Left forelimb (tissue), 1 donor: ENCODE measurements at regions not wholly inside any gene's neighbourhood (a gene's known extent, or its start where the extent isn't known, plus 50 kb on each side); places are given as distances from the start of the nearest gene placed in this dataset.
"Not testable (repeated sequence)": the region's sequence is repeated elsewhere in the genome, so short reads cannot be mapped to it uniquely, and the experiment has no call there.

ENCODE experiments used
- DNase-seq: peaks from one replicate; pipeline ENCODE4 v3.0.0-alpha.2; 2018; ENCODE audit warnings: low spot score

DNA sequence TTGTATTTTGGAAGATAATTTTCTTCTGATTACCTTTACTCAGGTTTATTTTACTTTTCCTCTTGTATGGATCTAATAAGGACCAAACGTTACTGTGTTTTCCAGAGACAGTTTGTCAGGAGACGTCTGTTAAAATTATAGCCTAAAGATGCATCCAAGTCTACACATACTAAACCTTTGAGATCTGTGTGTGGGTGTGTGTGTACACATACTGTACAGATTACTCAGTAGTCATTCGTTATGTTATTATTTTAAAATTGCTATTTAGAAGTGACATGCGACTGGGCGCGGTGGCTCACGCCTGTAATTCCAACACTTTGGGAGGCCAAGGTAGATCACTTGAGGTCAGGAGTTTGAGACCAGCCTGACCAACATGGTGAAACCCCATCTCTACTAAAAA lies 51.6 kb upstream of the CNTLN start:
- no peak for DNase-seq

DNA sequence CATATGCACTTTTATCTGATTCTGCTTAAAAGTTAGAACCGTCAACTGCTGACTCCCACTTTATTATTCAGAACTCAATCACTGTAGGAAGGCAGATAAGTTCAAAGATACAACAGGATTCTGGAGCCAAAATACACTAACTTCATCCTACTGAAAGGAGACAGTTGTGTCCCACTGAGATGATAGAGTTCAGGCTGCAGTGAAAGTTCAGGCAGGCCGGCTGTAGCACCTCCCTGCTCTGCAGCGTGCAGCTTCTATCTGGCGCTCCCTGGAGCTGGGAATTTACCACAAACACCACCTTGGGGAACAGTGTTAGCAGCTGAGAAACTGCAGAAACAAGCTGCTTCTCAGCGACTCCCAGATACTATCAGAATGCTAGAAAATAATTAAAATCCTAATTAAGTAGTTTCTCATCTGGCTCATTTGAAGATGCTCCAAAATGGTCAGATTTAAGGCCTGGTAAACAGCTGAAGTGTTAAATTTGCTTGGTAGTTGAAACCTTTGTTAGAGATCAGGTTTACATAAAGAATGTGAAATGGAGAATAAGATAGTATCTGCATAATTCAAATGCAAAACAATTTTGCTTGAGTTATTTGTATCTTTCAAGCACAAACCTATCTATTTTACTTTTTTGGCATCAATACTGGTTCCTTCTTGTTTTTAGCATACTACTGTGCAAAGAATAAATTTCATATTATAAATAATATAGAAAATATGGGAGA lies 52.3 kb upstream of the CNTLN start:
- DNase-seq = peak; percentile 65

DNA sequence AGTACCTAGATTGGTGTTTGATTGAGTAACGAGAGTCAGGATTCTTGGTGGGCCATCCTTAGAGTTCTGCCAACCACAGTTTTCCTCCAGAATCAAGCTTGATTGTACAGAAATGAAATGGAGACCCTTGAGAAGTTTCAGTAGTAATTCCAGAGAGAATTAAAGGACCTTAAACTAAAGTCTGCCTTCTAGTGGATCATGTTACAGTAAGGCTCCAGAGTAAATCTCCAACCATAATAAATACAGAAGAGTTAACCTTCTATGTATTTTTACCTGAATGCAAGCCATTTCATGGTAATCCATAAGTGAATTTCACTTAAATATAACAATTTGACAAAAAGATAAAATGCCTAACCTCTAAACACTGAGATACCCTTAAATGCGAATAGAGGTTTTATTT lies 53.0 kb upstream of the CNTLN start:
- DNase-seq = no peak

DNA sequence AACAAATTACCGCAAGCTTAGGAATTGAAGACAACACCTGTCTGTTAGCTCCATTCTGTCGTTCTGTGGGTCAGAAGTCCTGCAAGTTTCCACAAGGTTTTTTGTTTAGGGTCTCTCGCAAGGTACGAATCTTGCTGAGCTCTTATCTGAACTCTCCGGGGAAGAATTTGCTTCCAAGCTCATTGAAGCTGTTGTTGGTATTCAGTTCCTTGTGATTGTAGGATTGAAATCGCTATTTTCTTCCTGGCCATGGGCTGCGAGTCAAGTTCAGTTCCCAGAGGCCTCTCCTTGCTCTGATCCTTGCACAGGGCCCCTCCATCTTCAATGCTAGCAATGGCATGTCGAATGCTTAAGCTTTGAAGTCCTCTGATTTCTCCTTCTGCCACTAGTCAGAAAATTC lies 53.5 kb upstream of the CNTLN start:
- DNase-seq = no peak

DNA sequence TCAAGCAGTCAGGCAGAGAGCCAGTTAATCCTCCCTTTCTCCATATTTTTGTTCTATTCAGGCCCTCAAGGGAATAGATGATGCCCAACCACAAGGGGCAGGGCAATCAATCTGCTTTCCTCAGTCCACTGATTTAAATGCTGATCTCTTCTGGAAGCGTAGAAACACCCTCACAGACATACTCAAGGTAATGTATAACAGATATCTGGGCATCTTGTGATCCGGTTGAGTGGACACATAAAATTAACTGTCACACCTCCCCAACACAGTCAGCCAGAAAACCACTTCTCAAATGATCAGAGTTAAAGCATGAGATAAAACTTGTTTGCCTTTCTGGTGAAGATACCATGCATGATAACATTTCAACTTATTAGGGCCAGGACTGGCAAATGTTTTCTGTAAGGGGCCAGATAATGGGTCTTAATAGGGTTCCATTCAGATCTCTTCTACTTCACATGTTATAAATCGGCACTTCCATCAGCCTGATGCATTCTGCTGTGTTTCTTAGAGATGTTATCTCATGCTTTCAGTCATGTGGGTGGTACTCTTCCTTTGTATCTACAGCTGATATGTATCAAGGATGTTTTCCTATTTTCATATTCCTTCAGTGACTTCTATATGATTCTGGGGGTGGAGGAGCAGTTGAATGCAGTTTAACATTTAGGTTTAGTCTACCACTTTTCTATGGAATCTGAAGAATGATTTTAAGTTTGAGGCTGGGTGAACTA lies 58.9 kb upstream of the CNTLN start:
- DNase-seq = no peak

DNA sequence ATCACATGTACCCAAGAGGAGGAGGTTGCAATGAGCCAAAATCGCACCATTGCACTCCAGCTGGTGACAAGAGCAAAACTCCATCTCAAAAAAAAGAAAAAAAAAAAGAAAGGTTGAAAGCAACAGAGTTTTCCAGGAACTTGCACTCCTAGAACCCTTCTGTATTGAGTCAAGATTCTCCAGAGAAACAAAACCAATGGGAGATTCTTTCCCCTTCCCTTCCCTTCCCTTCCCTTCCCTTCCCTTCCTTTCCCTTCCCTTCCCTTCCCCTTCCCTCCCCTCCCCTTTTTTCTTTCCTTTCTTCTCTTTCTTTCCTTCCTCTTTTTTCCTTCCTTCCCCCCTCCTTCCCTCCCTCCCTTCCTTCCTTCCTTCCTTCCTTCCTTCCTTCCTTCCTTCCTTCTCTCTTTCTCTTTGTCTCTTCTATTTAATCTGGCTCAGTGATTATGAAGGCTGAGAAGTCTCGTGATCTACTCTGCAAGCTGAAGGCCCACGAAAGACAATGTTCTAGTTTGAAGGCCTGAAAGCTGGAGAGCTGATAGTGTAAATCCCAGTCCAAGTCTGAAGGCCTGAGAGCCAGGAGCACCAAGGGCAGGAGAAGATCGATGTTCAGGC lies 59.6 kb upstream of the CNTLN start:
- DNase-seq = no peak

DNA sequence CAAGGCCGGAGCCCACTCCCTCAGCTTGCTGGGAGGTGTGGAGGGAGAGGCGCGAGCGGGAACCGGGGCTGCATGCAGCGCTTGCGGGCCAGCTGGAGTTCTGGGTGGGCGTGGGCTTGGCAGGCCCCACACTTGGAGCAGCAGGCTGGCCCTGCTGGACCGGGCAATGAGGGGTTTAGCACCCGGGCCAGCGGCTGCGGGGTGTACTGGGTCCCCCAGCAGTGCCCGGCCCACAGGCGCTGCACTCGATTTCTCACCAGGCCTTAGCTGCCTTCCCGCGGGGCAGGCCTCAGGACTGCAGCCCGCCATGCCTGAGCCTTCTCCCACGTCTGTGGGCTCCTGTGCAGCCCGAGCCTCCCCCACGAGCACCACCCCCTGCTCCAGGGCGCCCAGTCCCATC lies 62.3 kb upstream of the CNTLN start:
- DNase-seq = not testable (repeated sequence)

DNA sequence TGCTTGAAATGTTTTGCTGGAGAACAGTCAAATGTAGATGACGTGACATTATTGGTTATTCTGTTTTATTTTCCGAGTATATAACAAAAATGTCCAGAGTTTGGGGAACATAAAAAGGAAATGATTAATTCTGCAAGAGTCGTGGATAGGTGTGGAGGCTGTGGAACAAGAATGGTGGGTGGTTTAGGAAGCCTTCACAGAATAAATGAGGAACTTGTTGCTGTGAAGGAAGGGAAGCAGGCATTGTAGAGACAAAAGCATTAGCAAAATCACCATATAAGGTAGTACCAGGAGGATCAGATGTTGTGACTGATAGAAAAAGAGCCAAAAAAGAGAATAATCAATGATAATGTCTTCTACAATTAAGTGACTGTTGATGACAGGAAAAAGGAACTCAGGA lies 66.2 kb upstream of the CNTLN start:
- no peak for DNase-seq

DNA sequence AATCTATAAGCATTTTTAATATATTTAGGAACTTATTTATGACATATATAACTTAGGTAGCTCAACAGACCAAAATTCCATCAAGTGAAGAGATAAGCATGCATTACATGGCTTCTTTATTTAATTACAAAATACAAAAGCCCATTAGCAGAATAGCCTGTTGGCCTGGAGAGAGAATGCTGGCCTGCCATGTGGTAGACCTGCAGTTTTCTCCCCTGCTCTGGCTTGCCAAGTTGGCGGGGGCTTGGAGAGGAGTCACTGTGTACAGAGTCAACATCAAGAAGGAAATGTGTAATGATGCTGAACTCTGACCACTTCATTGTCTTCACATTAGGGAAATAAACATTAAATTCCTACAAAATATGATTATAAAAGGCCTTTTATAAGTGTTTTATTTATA lies 69.8 kb upstream of the CNTLN start:
- no peak for DNase-seq

DNA sequence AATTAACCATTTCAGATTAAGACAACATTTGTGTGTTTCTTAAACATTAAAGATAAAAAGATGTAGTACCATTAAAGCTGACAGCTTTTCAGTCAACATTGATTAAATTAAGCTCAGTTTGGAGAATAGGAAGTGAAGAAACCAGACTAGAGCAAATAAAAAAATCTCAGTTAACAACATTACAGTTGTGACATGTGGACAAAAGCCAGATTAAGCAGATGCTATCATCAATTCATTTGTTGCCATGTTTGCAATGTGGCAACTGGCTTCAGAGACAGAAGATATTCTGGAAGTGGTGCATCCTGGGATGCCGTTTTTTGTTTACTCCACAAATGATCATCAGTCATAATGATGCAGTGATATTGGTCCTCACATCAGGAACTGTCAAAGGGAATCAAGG lies 70.3 kb upstream of the CNTLN start:
- DNase-seq = no peak

DNA sequence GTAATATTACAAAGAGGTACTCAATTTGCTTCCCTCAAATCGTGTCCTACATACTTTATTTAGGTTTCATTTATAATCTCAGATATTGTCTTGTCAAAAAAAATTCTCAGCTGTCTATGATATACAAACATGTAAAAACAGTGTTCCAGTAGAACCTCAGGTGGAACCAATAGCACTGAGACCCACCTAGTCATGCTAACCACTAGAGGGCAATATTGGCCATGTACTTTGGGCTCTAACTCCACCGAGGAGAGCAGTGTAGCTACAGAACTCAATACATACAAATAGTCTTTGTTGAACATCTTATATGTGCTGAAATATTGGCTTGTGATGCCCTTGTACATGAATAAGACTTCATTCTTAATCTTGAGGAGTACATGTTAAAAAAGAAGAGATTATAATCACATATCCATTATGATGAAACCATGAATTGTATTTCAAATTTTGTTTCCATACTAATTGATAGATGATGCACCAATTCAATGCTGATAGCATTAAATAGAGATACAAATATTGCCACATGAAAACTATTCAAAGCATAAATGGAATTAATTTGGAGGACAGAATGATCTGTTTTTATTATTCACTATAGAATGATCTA lies 71.2 kb upstream of the CNTLN start:
- no peak for DNase-seq

DNA sequence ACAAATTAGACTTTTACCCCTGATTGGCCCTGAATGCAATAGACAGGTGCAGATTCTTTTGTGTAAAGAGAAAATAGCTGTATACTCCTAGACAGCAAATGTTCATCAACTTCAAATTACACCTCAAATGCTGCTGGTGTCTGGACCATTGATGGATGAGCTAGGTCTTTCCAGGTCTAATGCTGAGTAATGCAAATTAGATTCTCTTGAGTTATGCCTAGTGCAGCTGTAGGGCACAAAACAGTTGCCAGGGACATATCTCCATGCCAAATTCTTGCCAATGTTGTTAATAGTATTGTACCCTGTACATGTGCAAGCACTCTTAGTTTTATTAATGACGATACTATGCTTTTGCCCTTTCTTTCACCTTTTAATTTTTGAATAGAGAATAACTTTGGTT lies 72.3 kb upstream of the CNTLN start:
- no peak for DNase-seq

DNA sequence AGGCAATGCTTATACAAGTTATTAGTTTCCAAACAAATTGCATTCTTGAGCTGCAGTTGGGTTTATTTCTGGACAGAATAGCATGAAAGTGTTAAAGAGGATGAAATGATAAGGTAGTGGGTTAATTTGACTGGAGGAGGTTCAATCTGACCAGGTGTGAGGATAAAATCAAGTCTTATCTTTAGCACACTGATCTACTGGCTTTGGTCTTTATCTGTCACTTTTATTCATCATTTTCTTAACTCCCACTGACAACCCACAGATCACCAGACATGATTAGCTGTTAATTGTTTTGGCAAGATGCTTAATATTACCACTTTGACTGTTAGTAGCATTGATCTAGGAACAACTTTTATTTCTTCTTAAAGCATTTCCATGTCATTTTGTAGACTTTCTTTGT lies 74.4 kb upstream of the CNTLN start:
- no peak for DNase-seq

DNA sequence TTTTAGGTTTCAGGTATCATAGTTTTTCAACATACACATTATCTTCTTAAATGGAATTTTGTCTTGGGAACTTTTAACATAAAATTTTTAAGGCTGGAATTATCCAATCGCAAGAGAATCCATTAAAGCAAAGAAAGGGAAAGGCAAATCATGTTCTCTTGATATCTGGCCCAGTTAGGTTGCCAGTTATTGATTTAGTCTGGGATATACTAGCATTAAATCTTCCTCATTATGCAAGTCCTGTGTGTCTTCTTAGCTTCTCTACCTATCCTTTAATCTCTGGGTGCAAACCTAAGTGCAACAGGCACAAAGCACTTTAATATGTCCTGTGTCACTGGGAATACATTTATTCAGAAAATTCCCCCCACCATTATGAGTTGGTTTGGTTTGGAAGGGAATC lies 75.4 kb upstream of the CNTLN start:
- no peak for DNase-seq

DNA sequence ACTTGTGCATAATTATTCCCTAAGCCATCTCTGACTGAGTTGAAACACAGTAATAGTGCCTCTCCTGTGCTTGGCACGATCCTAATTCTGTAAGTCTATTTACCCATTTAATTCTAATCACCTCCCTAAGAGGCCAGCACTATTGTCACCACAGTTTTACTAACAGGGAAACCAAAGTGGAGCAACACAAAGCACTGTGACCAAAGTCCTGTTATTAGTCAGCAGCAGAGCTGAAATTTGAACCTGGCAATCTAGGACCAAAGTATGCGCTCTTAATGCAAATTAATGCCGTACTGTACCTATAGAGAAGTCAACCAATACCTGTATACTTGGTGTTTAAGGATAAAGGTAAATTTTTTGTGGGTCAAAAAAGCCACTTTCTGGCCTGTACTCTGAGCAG lies 77.1 kb upstream of the CNTLN start:
- DNase-seq = no peak

DNA sequence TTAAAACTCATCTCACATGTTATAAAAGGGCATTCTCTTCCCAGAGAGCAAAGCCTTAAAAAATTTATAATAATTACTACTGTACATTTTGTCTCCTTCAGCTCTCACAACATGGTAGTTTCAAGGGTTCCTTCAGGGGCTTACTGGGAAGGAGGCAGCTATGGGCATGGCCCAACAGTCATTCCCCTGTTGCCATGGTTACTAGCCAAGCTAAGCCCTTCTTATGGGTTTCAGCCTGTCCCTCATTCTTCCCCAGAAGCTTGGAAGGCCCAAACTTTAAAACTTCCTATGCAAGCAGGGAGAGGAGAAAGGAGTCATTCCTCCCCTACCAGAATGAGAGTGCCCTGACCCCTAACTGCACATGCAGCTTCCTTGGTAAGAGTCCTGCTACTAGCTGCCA lies 82.2 kb upstream of the CNTLN start:
- DNase-seq = no peak

DNA sequence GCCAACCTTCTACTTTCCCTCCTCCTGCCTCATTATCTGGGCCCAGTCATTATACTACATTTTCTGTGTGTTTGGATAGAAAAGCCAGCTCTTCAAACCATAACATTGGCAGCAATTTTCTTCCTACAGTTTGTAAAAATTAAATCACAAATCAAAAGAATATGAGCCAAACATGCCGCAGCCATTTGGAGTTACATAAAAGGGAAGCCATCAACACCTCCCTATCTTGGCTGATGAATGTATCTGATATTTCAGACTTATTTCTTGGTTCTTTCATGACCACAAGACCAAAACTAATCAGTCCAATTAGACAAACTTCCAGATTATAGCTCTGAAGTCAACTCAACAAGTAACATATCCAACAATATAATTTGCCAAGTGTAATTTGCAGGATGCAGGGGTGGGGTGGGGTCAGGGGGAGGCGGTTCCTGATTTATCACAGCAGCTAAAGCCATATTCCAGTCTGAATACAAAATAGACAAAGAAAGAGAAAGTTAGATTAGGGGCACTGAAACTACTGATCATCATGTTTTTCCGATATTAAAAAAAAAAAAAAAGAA lies 89.4 kb upstream of the CNTLN start:
- no peak for DNase-seq

DNA sequence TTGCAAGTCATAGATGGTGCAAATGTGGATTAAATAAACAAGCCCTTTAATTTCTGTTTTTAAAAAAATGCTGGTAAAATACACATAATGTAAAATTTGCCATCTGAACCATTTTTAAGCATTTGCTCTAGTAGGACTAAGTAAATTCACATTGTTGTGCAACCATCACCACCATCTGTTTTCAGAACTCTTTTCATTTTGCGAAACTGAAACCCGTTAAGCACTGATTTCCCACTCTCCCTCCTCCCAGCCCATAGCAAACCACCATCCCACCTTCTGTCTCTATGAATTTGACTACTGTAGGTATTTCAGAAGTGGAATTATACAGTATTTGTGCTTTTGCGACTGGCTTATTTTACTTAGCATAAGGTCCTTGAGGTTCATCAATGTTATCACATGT lies 103.3 kb upstream of the CNTLN start:
- no peak for DNase-seq

DNA sequence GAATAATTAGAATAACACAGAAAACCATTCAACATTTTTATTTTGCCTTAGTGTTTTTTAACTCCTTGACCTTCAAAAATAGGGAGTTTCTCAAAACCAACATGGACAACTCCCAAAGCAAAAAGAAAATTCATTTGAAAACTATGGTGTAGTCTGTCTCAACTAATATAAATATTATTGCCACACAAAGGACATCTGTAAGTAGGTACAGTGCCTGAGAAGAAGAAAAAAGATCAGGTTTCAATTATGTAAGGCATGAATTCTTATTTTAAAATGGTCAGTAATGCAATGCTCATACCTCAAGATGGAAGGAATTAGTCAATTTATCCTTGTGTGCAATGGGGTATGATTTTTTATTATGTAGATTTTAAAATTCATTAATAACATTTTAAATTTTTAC lies 109.6 kb upstream of the CNTLN start:
- no peak for DNase-seq

DNA sequence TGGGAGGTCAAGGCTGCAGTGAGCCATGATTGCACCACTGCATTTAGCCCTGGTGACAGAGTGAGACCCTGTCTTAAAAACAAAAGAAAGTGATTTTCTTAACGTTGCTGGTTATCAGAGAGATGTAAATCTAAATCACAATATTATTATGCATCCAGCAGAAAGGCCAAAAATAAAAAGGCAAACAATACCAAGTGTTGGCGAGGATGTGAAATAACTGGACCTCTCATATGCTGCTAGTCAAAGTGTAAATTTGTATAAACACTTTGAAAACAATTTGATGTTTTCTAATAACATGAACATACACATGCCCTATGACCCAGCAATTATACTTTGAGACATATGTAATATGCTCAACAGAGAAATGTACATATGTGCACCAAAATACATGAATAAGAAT lies 110.7 kb upstream of the CNTLN start:
- DNase-seq = no peak

DNA sequence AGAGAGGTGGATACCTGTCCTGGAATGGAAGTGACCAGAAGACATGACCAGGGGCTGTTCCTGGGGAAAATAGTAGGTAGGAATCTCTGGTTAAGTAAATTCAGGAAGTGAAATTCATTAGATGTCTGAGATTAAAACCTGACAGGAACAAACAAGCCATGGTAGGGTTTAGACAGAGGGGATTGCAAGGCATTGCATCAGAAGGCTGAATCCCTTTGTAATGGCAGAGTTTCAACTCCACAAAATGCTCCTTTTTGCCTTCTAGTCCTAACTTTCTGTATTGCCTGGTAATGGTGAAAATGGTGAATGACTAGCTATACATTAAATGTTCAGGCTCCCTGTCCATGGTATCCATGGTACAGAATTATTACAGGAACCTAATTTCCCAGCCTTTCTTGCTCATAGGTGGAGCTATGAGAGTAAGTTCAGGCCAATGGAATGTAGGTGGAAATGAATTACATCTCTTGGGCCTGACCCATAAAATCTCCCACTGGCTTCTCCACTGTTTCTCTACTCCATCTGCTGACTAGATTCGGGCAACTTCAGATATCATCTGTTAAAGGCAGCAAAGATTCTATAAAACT lies 113.4 kb upstream of the CNTLN start:
- no peak for DNase-seq

DNA sequence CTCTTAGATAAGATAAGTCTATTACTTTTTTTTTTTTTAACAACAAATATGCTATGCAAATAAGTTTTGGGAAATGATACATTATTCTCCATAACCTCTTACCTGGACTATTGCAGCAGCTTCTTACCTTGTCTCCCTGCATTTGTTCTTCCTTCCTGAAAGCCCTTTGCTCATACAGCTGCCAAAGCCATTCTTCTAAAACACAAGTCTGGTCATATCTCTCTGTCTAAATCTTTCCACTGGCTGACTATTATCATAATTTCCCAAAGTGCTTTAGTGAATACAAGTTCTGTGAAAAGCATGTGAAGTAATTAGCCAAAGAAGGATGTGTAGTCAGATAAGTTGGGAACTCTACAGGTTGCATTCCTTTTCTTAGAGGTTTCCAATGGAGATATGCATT lies 115.4 kb upstream of the CNTLN start:
- no peak for DNase-seq
